SK-N-MC (cell line): ENCODE measurements at regions not wholly inside any gene's neighbourhood (a gene's known extent, or its start where the extent isn't known, plus 50 kb on each side); places are given as distances from the start of the nearest gene placed in this dataset.

Source experiments
- FOXP2 ChIP-seq: optimal IDR thresholded peaks from 2 replicates; pipeline ENCODE3; 2011; ENCODE audit warnings: mild to moderate bottlenecking, moderate library complexity; ENCODE audit not compliant: insufficient read depth; ENCODE audit errors: extremely low read length, control extremely low read depth
- POLR2AphosphoS5 ChIP-seq: IDR thresholded peaks from 2 replicates; pipeline ENCODE4 v1.6.1; 2012; ENCODE audit warnings: mild to moderate bottlenecking, low read depth, low read length, borderline replicate concordance

DNA sequence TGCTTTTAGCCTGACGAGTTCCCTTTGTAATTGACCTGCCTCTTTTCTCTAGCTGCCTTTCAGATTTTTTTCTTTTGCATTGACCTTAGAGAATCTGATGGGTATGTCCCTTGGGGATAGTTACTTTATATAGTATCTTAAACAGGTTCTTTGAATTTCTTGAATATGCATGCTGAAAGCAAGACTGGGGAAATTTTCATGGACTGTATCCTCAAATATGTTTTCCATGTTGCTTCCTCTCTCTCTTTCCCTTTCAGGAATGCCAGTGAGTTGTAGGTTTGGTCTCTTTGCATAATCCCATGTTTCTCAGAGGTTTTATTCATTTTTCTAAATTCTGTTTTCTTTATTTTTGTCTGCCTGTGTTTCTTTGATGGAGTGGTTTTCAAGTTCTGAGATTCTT lies 81.8 kb upstream of the CPNE4 start:
- TF ChIP-seq FOXP2 (no peak), POLR2AphosphoS5 (no peak)
